ENCODE measurements at regions not wholly inside any gene's neighbourhood (a gene's known extent, or its start where the extent isn't known, plus 50 kb on each side); places are given as distances from the start of the nearest gene placed in this dataset.

GRCh38 chr4:182973941-182974340 lies 56.8 kb upstream of the DCTD start:
- ATAC-seq (no peak), DNase-seq (ENCODE audit: low read depth, low spot score) (no peak)
- Histone ChIP-seq H3K9ac (ENCODE audit: low read length) (no peak overlapping the region), H3K4me3 (replicated peaks in 1 of 2; ENCODE audit: low read depth in 1 of 2, low read length in 2 of 2) (no peak overlapping the region), H3K4me1 (ENCODE audit: control insufficient read depth in 1 of 2, insufficient read depth in 2 of 2, low read length in 2 of 2) (peaks cover 0 to 26% of the 10 kb centered on the region in 2 experiments; a peak in 2 of 4 replicates), H3K9me2 (ENCODE audit: insufficient read depth) (no peaks in the 10 kb centered on the region), H3K4me2 (ENCODE audit: low read length) (no peak overlapping the region), H4K20me1 (ENCODE audit: insufficient read depth) (no peaks in the 10 kb centered on the region), H3K36me3 (ENCODE audit: control insufficient read depth in 1 of 2, insufficient read depth in 2 of 2, low read length in 2 of 2) (no peaks in the 10 kb centered on the region), H3K79me2 (ENCODE audit: insufficient read depth, low read length) (no peaks in the 10 kb centered on the region), H2AFZ (ENCODE audit: low read depth, low read length, poor library complexity, severe bottlenecking) (peak overlapping the region; percentile 64), H3K9me3 (ENCODE audit: control insufficient read depth in 1 of 2, insufficient read depth in 1 of 2, low read depth in 1 of 2, low read length in 2 of 2) (no peaks in the 10 kb centered on the region), H3K27ac (ENCODE audit: low read depth, low read length) (no peak overlapping the region), H3K27me3 (ENCODE audit: insufficient read depth, low read length) (no peaks in the 10 kb centered on the region)
- intact Hi-C loops (cut with micrococcal nuclease) = no loop called here
- CTCF ChIA-PET = no interaction called here
- POLR2A ChIA-PET = no interaction called here
- no peak for TF ChIP-seq ZBTB33 (IDR thresholded peaks at IDR 0.05; ENCODE audit: extremely low read depth, insufficient replicate concordance, low read length)
- no peak for TF ChIP-seq ELF1 (IDR thresholded peaks at IDR 0.05; ENCODE audit: borderline replicate concordance, low read depth)
- no peak for TF ChIP-seq JUND (IDR thresholded peaks at IDR 0.05)
- TF ChIP-seq SRF (IDR thresholded peaks at IDR 0.05; ENCODE audit: low read depth) = no peak
- no peak for TF ChIP-seq FOSL1 (IDR thresholded peaks at IDR 0.05; ENCODE audit: low read depth)
- TF ChIP-seq YY1 (IDR thresholded peaks at IDR 0.05; ENCODE audit: extremely low read depth, insufficient replicate concordance, low read depth, low read length) = no peak
- no peak for TF ChIP-seq EZH2phosphoT487 (IDR thresholded peaks at IDR 0.05; ENCODE audit: borderline replicate concordance)
- TF ChIP-seq, protein P1, sequence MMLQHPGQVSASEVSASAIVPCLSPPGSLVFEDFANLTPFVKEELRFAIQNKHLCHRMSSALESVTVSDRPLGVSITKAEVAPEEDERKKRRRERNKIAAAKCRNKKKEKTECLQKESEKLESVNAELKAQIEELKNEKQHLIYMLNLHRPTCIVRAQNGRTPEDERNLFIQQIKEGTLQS (IDR thresholded peaks at IDR 0.05) = no peak
- TF ChIP-seq SP1 (IDR thresholded peaks at IDR 0.05; ENCODE audit: low read depth) = no peak
- no peak for TF ChIP-seq CTCF (IDR thresholded peaks at IDR 0.05 in 2 of 3, conservative IDR thresholded peaks at IDR 0.05 in 1 of 3; ENCODE audit: borderline replicate concordance in 1 of 3, insufficient read depth in 1 of 3, low read depth in 2 of 3, low read length in 2 of 3)
- no peak for TF ChIP-seq POLR2AphosphoS5 (IDR thresholded peaks at IDR 0.05; ENCODE audit: low read depth, low read length)
- no peak for TF ChIP-seq SIN3A (IDR thresholded peaks at IDR 0.05; ENCODE audit: low read depth)
- TF ChIP-seq, protein P2, sequence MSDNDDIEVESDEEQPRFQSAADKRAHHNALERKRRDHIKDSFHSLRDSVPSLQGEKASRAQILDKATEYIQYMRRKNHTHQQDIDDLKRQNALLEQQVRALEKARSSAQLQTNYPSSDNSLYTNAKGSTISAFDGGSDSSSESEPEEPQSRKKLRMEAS (IDR thresholded peaks at IDR 0.05) = no peak
- TF ChIP-seq EZH2 (IDR thresholded peaks at IDR 0.05) = no peak
- no peak for TF ChIP-seq CBX3 (IDR thresholded peaks at IDR 0.05; ENCODE audit: low read depth)
- RAD21 ChIA-PET (ENCODE audit: low non-redundant PET in 1 of 2, low total read pairs in 2 of 2, uncharacterized antibody in 2 of 2, unreplicated experiment in 2 of 2) = no interaction called here
- no TSS peak for BruUV-seq (replicated peaks)
